ENCODE measurements at regions not wholly inside any gene's neighbourhood (a gene's known extent, or its start where the extent isn't known, plus 50 kb on each side); places are given as distances from the start of the nearest gene placed in this dataset.

- intact Hi-C loops (cut with micrococcal nuclease) = no loop called here
- ChIA-PET POLR2A (no interaction called here), CTCF (no interaction called here)
- Mint-ChIP-seq H3K27me3 (peaks cover 22% of the 10 kb centered on the region), H3K4me3 (no peak overlapping the region), H3K27ac (no peak overlapping the region), H3K9me3 (ENCODE audit: insufficient read depth) (no peaks in the 10 kb centered on the region), H3K4me1 (no peaks in the 10 kb centered on the region)
- no peak overlapping the region for H3K9ac ChIP-seq (ENCODE audit: low read length)
- H4K20me1 ChIP-seq (ENCODE audit: control insufficient read depth, insufficient read depth, low read length, poor library complexity, severe bottlenecking) = no peaks in the 10 kb centered on the region
- H3K4me2 ChIP-seq (replicated peaks; ENCODE audit: low read depth, low read length, poor library complexity, severe bottlenecking) = no peak overlapping the region
- H3K4me1 ChIP-seq (ENCODE audit: control insufficient read depth in 2 of 2, insufficient read depth in 2 of 2, low read length in 2 of 2) = no peaks in the 10 kb centered on the region
- H3K27ac ChIP-seq (ENCODE audit: low read length in 2 of 2) = no peak overlapping the region
- DNase-seq = no peak
- peaks cover 0 to 10% (median under 1%) of the 10 kb centered on the region in 4 experiments for H3K27me3 ChIP-seq (replicated peaks in 1 of 4; ENCODE audit: control extremely low read depth in 1 of 4, control insufficient read depth in 3 of 4, insufficient read depth in 4 of 4, low read length in 3 of 4)
- no peak overlapping the region for H3K4me3 ChIP-seq (ENCODE audit: control extremely low read depth in 1 of 5, extremely low read depth in 1 of 5, insufficient read depth in 1 of 5, low read depth in 2 of 5, low read length in 4 of 5)
- ATAC-seq (ENCODE audit: low read depth) = no peak
- no peaks in the 10 kb centered on the region for H3K36me3 ChIP-seq (replicated peaks in 1 of 2; ENCODE audit: control extremely low read depth in 1 of 2, control insufficient read depth in 1 of 2, extremely low read depth in 1 of 2, insufficient read depth in 2 of 2, low read length in 1 of 2)
- H3K79me2 ChIP-seq (ENCODE audit: control insufficient read depth, insufficient read depth, low read length) = no peaks in the 10 kb centered on the region
- H2AFZ ChIP-seq (ENCODE audit: insufficient read depth, low read depth, low read length, poor library complexity, severe bottlenecking) = no peak overlapping the region
- no peaks in the 10 kb centered on the region for H3K9me3 ChIP-seq (ENCODE audit: control extremely low read depth in 1 of 3, control insufficient read depth in 2 of 3, insufficient read depth in 1 of 3, low read length in 2 of 3)
- TF ChIP-seq EZH2 (IDR thresholded peaks at IDR 0.05; ENCODE audit: borderline replicate concordance, insufficient read depth, low read depth, low read length, poor library complexity, severe bottlenecking) (no peak), CTCF (IDR thresholded peaks at IDR 0.05) (no peak)
- 89% methylated on average over 10 of the region's 15 CpGs for WGBS (ENCODE audit: insufficient coverage)
Measured at GRCh38 chr11:130816546-130817329, 99.5 kb downstream of the SNX19 start.

GRCh38 chr11:130817330-130817944 lies 98.8 kb downstream of the SNX19 start:
- DNase-seq (no peak), ATAC-seq (ENCODE audit: low read depth) (no peak)
- Mint-ChIP-seq H3K4me1 (no peaks in the 10 kb centered on the region), H3K4me3 (no peak overlapping the region), H3K9me3 (ENCODE audit: insufficient read depth) (no peaks in the 10 kb centered on the region), H3K27ac (no peak overlapping the region), H3K27me3 (peaks cover 22% of the 10 kb centered on the region)
- peaks cover 0 to 10% (median under 1%) of the 10 kb centered on the region in 4 experiments for H3K27me3 ChIP-seq (replicated peaks in 1 of 4; ENCODE audit: control extremely low read depth in 1 of 4, control insufficient read depth in 3 of 4, insufficient read depth in 4 of 4, low read length in 3 of 4)
- ChIA-PET POLR2A (no interaction called here), CTCF (no interaction called here)
- H3K36me3 ChIP-seq (replicated peaks in 1 of 2; ENCODE audit: control extremely low read depth in 1 of 2, control insufficient read depth in 1 of 2, extremely low read depth in 1 of 2, insufficient read depth in 2 of 2, low read length in 1 of 2) = no peaks in the 10 kb centered on the region
- no peak overlapping the region for H3K4me2 ChIP-seq (replicated peaks; ENCODE audit: low read depth, low read length, poor library complexity, severe bottlenecking)
- no peaks in the 10 kb centered on the region for H3K4me1 ChIP-seq (ENCODE audit: control insufficient read depth in 2 of 2, insufficient read depth in 2 of 2, low read length in 2 of 2)
- no peak overlapping the region for H3K27ac ChIP-seq (ENCODE audit: low read length in 2 of 2)
- TF ChIP-seq CTCF (IDR thresholded peaks at IDR 0.05) = no peak
- no peak for TF ChIP-seq EZH2 (IDR thresholded peaks at IDR 0.05; ENCODE audit: borderline replicate concordance, insufficient read depth, low read depth, low read length, poor library complexity, severe bottlenecking)
- H3K79me2 ChIP-seq (ENCODE audit: control insufficient read depth, insufficient read depth, low read length) = no peaks in the 10 kb centered on the region
- no peak overlapping the region for H3K4me3 ChIP-seq (ENCODE audit: control extremely low read depth in 1 of 5, extremely low read depth in 1 of 5, insufficient read depth in 1 of 5, low read depth in 2 of 5, low read length in 4 of 5)
- intact Hi-C loops (cut with micrococcal nuclease) = no loop called here
- no peak overlapping the region for H3K9ac ChIP-seq (ENCODE audit: low read length)
- H3K9me3 ChIP-seq (ENCODE audit: control extremely low read depth in 1 of 3, control insufficient read depth in 2 of 3, insufficient read depth in 1 of 3, low read length in 2 of 3) = no peaks in the 10 kb centered on the region
- no peaks in the 10 kb centered on the region for H4K20me1 ChIP-seq (ENCODE audit: control insufficient read depth, insufficient read depth, low read length, poor library complexity, severe bottlenecking)
- no peak overlapping the region for H2AFZ ChIP-seq (ENCODE audit: insufficient read depth, low read depth, low read length, poor library complexity, severe bottlenecking)

Measured in B cell (primary cell).